AG09319 (cell line): ENCODE measurements at regions not wholly inside any gene's neighbourhood (a gene's known extent, or its start where the extent isn't known, plus 50 kb on each side); places are given as distances from the start of the nearest gene placed in this dataset.

ENCODE experiments used
- DNase-seq: peaks from one replicate; pipeline ENCODE4 v3.0.0-alpha.2; 2010; ENCODE audit warnings: low read depth; ENCODE audit errors: extremely low read depth
- TF ChIP-seq, protein P1 (sequence below): IDR thresholded peaks from 2 replicates; pipeline ENCODE4 v1.5.1; 2011; ENCODE audit warnings: low read depth, mild to moderate bottlenecking, inconsistent platforms, low read length, moderate library complexity

DNA sequence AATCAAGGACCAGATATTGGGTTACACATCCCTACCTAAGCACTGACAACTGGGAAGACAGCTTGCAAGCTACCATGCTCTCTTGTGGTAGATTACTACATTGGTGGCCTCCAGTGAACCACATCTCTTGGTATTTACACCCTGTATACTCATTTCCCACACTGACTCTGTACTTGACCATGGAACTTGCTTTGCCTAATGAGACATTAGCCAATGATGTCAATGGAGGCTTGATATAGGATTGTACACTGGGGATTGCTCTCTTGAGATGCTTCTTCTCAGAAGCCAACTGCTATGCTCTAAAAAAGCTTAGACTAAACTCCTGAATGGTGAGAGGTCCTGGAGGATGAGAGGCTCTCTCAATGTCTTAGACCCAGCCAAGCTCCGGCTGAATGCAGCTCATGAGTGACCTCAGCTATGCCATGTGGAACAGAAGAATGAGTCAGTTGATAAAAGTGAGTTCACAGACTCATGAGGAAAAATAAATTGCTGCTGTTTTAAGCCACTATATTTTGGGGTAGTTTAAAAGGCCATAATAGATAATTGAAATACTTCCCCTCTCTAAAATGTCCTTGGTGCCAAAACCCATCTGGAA lies 61.5 kb upstream of the GALNT15 start:
- DNase-seq = no peak
- TF ChIP-seq, protein P1, sequence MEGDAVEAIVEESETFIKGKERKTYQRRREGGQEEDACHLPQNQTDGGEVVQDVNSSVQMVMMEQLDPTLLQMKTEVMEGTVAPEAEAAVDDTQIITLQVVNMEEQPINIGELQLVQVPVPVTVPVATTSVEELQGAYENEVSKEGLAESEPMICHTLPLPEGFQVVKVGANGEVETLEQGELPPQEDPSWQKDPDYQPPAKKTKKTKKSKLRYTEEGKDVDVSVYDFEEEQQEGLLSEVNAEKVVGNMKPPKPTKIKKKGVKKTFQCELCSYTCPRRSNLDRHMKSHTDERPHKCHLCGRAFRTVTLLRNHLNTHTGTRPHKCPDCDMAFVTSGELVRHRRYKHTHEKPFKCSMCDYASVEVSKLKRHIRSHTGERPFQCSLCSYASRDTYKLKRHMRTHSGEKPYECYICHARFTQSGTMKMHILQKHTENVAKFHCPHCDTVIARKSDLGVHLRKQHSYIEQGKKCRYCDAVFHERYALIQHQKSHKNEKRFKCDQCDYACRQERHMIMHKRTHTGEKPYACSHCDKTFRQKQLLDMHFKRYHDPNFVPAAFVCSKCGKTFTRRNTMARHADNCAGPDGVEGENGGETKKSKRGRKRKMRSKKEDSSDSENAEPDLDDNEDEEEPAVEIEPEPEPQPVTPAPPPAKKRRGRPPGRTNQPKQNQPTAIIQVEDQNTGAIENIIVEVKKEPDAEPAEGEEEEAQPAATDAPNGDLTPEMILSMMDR = no peak

DNA sequence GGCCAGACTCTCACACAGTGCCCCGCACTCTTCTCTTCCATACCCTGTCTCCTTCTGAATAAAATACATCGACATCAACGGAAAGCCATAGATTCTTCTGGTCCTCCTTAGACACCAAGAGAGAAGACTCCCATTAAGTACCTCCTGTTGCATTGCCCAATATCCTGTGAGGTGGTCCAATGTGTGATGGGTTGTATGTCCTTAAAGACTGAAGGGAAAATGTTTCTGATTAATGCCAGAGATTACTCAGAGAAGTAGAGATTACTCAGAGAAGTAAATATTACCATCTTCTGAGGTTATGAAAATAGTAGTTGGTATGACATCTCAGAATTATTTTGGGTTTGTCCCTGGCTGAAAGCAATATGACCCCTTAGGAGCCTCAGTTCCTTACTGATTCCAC lies 60.8 kb upstream of the GALNT15 start:
- TF ChIP-seq, protein P1 = no peak
- no peak for DNase-seq

DNA sequence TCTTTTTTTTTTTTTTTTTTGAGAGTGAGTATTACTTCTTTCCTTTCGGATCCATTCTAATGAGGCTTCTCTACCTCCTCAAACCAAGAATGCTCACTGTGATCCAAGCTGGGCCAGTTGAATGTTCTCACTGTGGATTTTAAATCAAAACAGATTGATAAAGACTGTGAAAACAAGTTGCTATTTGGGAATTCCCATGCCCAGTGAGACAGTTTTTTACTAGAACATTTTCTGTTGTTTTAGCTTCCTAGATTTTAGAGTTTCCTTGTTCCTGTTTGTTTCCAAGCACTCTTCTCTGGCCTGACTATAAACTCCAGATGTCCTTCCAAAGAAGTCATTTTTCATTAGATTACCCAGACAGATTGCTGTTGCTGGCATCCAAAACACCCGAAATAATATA lies 60.1 kb upstream of the GALNT15 start:
- TF ChIP-seq, protein P1 = no peak
- DNase-seq = no peak

DNA sequence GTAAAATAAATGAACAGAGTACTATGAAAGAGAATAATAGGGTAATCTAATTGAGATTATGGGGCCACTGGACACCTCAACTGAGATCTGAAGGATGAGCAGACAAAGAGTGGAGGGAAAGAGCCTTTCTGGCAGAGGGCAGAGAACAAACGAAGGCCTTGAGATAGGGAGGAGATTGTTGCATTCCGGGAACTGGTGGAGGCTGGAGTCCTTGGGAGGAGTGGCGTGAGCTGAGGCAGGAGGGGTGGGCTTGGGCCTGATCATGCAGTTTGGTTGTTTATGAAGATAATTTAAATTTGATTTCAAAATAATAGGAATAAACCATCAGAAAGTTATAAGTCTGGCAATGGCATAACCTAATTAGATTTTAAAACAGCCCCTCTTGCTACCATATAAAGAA lies 59.5 kb upstream of the GALNT15 start:
- DNase-seq = no peak
- TF ChIP-seq, protein P1 = no peak

DNA sequence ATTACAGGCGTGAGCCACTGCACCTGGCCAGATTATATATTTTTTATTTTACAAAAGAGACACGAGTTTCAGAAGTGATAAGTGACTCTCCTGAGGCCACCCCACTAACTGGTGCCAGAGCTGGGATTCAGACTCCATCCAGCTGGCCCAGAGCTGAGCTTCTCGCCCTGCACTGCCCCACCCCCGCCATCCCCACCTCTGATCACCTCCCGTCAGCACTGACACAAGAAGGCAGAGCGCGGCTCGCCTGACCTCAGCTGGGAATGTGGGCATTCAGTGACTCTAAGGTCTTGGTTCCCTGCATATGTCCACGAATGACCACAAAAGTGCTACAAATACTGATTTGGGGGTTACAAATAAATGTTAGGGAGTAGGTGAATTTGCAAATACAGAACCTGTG lies 56.1 kb upstream of the GALNT15 start:
- TF ChIP-seq, protein P1 = no peak
- no peak for DNase-seq

DNA sequence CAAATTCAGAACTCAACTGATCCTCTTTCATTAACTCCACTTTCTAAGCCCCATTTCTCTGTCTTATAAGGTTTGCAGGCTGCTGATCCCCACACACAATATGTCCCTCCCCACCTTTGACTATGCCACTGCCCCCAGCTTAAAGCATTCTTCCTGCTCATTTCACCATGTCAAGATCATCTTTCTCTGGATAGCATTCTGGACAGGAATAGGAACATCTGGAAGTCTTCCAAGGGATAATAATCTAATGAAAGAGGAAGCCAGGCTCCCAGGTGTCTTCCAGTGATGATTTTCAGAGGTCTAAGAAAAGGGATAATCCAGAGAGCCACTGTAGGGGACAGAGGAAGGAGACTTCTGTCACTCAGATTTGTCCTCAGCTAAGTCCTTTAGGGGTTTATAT lies 54.6 kb upstream of the GALNT15 start:
- DNase-seq = no peak
- TF ChIP-seq, protein P1 = no peak

DNA sequence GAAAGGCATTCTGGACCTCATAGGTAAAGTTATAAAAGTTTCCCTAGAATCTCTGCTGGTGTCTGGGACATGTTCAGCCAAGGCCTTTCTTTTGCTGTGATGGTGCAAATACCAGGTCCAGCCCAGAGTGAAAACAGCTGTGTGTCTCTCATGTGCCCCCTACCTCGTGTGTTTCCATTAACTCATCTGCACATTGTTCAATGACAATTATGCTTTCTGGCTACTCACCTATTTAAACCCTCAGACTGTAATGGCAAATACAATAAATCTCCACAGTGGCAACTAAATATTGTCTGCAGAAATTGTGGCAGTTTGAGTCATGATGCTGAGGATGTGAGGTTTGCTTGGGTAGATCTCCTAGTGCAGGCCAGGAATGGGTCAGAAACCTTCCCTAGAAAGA lies 53.1 kb upstream of the GALNT15 start:
- TF ChIP-seq, protein P1 = no peak
- DNase-seq = no peak
